Muscle of leg (tissue), 3 donors: ENCODE measurements at regions not wholly inside any gene's neighbourhood (a gene's known extent, or its start where the extent isn't known, plus 50 kb on each side); places are given as distances from the start of the nearest gene placed in this dataset.

Experiments
- DNase-seq: peaks from one replicate; pipeline ENCODE4 v3.0.0; 2013
- H3K27ac ChIP-seq: one replicate; pipeline ENCODE4 v1.5.1; 2013; ENCODE audit warnings: mild to moderate bottlenecking, low read length, control low read depth
- H3K27me3 ChIP-seq: one replicate; pipeline ENCODE4 v1.6.1; 2013; ENCODE audit warnings: low read length; ENCODE audit not compliant: control insufficient read depth, insufficient read depth
- H3K36me3 ChIP-seq: one replicate; pipeline ENCODE4 v1.6.1; 2013; ENCODE audit warnings: low read length; ENCODE audit not compliant: control insufficient read depth, insufficient read depth
- H3K4me1 ChIP-seq: one replicate; pipeline ENCODE4 v1.6.1; 2013; ENCODE audit warnings: low read length; ENCODE audit not compliant: control insufficient read depth, insufficient read depth
- H3K4me3 ChIP-seq: one replicate; pipeline ENCODE4 v1.5.1; 2013; ENCODE audit warnings: low read length, control low read depth
- H3K9me3 ChIP-seq: replicated peaks from 2 replicates; pipeline ENCODE4 v1.6.1; 2013; ENCODE audit warnings: low read depth, low read length; ENCODE audit not compliant: control insufficient read depth
- WGBS: methylation state at CpG from one replicate; pipeline ENCODE4 v1.1.5; 2013; ENCODE audit warnings: missing lambda C conversion rate; ENCODE audit not compliant: insufficient coverage; 5-methylcytosine and 5-hydroxymethylcytosine counted together

- no peaks in the 10 kb centered on the region for H3K27me3 ChIP-seq
- H3K9me3 ChIP-seq, result no peaks in the 10 kb centered on the region
- DNase-seq, result no peak
- no CpG with 5 or more reads among the region's 2 CpGs for WGBS
- no peaks in the 10 kb centered on the region for H3K4me1 ChIP-seq
- H3K36me3 ChIP-seq, result no peaks in the 10 kb centered on the region
- H3K4me3 ChIP-seq, result no peak overlapping the region
- H3K27ac ChIP-seq, result no peak overlapping the region
These were observed 151.0 kb downstream of the OXSM start for GRCh38 chr3:25940935-25941334.

GRCh38 chr3:25944329-25944728 is 154.4 kb downstream of the OXSM start:
- DNase-seq, result no peak
- 100% methylated on average over 2 of the region's 5 CpGs for WGBS
- Histone ChIP-seq H3K36me3 (no peaks in the 10 kb centered on the region), H3K27me3 (no peaks in the 10 kb centered on the region), H3K4me1 (no peaks in the 10 kb centered on the region), H3K27ac (no peak overlapping the region), H3K4me3 (no peak overlapping the region), H3K9me3 (no peaks in the 10 kb centered on the region)

- no peaks in the 10 kb centered on the region for H3K27me3 ChIP-seq
- no peaks in the 10 kb centered on the region for H3K4me1 ChIP-seq
- DNase-seq, result no peak
- no peak overlapping the region for H3K27ac ChIP-seq
- no peaks in the 10 kb centered on the region for H3K9me3 ChIP-seq
- no peak overlapping the region for H3K4me3 ChIP-seq
- H3K36me3 ChIP-seq, result no peaks in the 10 kb centered on the region
These were observed 155.5 kb downstream of the OXSM start for GRCh38 chr3:25945366-25945765.

- Histone ChIP-seq H3K4me1 (no peaks in the 10 kb centered on the region), H3K27me3 (no peaks in the 10 kb centered on the region), H3K27ac (no peak overlapping the region), H3K9me3 (no peaks in the 10 kb centered on the region), H3K4me3 (no peak overlapping the region), H3K36me3 (no peaks in the 10 kb centered on the region)
- no peak for DNase-seq
- WGBS, result 86% methylated on average over 1 of the region's 1 CpG
These were observed 155.9 kb downstream of the OXSM start for GRCh38 chr3:25945836-25946235.

GRCh38 chr3:25952133-25952532 is 162.2 kb downstream of the OXSM start:
- no CpG with 5 or more reads among the region's 2 CpGs for WGBS
- Histone ChIP-seq H3K27me3 (no peaks in the 10 kb centered on the region), H3K4me1 (no peaks in the 10 kb centered on the region), H3K36me3 (no peaks in the 10 kb centered on the region), H3K27ac (no peak overlapping the region), H3K9me3 (no peaks in the 10 kb centered on the region), H3K4me3 (no peak overlapping the region)
- no peak for DNase-seq

DNA sequence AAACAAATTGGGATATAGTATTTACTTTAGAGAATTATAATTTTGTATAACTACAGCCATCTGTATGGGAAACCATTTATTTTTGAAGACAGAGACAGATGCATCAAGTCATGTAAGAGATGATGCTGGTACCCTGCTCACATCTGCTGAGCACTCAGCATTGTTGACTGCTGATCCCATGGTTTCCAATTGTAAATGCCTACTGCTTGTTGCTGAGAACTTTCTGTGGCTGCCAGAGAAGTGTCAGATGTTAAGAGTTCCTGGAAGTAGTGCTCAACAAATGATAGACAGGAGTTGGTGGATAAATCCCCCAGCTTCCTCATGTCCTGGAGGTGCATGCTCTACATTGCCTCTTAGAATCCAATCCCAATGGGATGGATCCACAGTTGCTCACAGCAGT is 167.1 kb downstream of the OXSM start:
- DNase-seq, result no peak
- Histone ChIP-seq H3K27me3 (no peaks in the 10 kb centered on the region), H3K4me3 (no peak overlapping the region), H3K36me3 (no peaks in the 10 kb centered on the region), H3K4me1 (no peaks in the 10 kb centered on the region), H3K27ac (no peak overlapping the region), H3K9me3 (no peaks in the 10 kb centered on the region)

DNA sequence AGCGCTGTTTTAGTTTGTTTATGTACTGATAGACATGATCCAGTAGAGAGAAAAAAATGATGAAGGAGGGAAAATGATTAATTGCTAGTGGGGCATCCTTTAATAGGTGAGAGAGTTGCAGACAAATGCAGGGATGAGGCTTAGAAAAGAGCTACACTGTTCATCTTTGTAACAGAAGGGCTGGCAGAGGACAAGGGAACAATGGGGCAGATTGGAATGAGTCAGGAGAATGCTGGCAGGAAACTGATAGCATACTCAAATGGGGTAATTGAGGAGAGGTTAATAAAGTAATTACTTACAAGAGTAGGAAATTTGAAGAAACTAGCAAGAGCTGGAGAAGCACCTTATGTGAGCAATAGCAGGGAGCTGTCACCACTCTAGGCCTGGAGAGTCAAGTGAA is 170.9 kb downstream of the OXSM start:
- WGBS, result 100% methylated on average over 1 of the region's 1 CpG
- H3K4me3 ChIP-seq, result no peak overlapping the region
- H3K4me1 ChIP-seq, result no peaks in the 10 kb centered on the region
- no peaks in the 10 kb centered on the region for H3K27me3 ChIP-seq
- DNase-seq, result no peak
- no peak overlapping the region for H3K27ac ChIP-seq
- H3K9me3 ChIP-seq, result no peaks in the 10 kb centered on the region
- no peaks in the 10 kb centered on the region for H3K36me3 ChIP-seq

DNA sequence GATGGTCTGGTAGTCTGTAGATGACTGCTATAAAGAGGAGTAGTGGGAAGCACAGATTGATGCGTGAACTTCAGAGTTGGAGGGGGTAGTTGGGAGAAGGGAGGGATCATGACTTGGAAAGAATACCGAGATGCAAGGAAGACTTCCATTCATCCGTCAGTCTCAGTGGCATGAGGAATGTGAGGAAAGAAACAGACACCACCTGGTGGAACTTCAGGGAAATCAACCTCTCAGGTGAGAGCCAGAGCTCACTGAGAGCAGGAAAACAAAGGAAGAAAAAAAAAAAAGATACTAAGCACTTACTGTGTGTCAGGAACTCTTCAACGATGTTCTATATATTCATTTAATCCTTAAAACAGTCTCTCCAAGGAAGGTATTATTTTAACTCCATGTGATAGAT is 172.4 kb downstream of the OXSM start:
- H3K36me3 ChIP-seq, result no peaks in the 10 kb centered on the region
- WGBS, result 87% methylated on average over 3 of the region's 4 CpGs
- H3K27me3 ChIP-seq, result no peaks in the 10 kb centered on the region
- no peaks in the 10 kb centered on the region for H3K9me3 ChIP-seq
- no peak for DNase-seq
- H3K4me3 ChIP-seq, result no peak overlapping the region
- H3K27ac ChIP-seq, result no peak overlapping the region
- no peaks in the 10 kb centered on the region for H3K4me1 ChIP-seq

GRCh38 chr3:25964141-25964540 is 174.3 kb downstream of the OXSM start:
- no peaks in the 10 kb centered on the region for H3K9me3 ChIP-seq
- no peaks in the 10 kb centered on the region for H3K36me3 ChIP-seq
- no peak overlapping the region for H3K27ac ChIP-seq
- WGBS, result no CpG with 5 or more reads among the region's 2 CpGs
- no peaks in the 10 kb centered on the region for H3K4me1 ChIP-seq
- H3K4me3 ChIP-seq, result no peak overlapping the region
- no peaks in the 10 kb centered on the region for H3K27me3 ChIP-seq
- no peak for DNase-seq

DNA sequence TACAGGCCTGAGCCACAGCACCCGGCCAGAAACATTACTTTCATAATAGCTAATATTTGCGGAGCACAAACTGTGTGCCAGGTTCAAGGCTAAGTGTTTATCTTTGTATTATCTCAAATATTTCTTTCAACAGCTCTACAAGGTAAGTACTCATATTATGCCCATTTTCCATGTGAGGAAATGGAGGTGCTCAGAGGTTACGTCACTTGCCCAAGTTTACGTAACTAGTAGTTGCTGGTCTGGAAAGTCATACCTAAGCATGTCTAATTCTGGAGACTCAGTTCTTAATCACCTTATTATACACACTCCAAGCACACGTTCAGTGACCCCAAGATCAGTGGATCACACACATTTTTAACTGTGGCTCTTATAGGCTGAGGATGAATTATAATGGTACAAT is 177.5 kb downstream of the OXSM start:
- no peaks in the 10 kb centered on the region for H3K4me1 ChIP-seq
- H3K4me3 ChIP-seq, result no peak overlapping the region
- no CpG with 5 or more reads among the region's 5 CpGs for WGBS
- no peaks in the 10 kb centered on the region for H3K27me3 ChIP-seq
- DNase-seq, result no peak
- H3K36me3 ChIP-seq, result no peaks in the 10 kb centered on the region
- H3K9me3 ChIP-seq, result peaks cover 2% of the 10 kb centered on the region
- no peak overlapping the region for H3K27ac ChIP-seq

DNA sequence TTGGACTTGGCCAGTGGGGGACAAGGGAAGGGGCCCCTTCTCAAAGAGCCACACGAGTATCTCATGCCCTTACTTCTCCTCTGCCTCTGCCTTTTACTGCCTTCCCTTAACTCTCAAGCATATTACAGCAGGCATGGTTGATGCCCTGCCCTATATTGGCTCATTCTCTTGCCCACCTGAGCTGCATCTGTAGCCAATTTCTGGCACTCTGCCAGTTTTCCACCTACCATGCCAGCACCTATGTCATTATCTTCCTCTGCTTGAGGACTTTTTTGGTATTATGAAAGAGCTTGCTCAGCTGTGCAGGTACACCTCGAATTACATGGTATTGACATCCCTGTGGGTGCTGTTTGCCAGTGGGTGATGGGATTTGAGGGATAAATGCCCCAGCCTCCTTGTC is 181.8 kb downstream of the OXSM start:
- 67% methylated on average over 1 of the region's 2 CpGs for WGBS
- no peaks in the 10 kb centered on the region for H3K27me3 ChIP-seq
- no peaks in the 10 kb centered on the region for H3K36me3 ChIP-seq
- H3K27ac ChIP-seq, result no peak overlapping the region
- DNase-seq, result no peak
- H3K9me3 ChIP-seq, result peaks cover 2% of the 10 kb centered on the region
- H3K4me1 ChIP-seq, result no peaks in the 10 kb centered on the region
- no peak overlapping the region for H3K4me3 ChIP-seq
